A549 (cell line): ENCODE measurements at regions not wholly inside any gene's neighbourhood (a gene's known extent, or its start where the extent isn't known, plus 50 kb on each side); places are given as distances from the start of the nearest gene placed in this dataset.

Source experiments
- ATAC-seq, 2 experiments: fragments of 200-7000 bp in 1 of 2; fragments of >200 bp in 1 of 2; cut with Nextera tagmentation in 1 of 2; cut with Tn5 transposase in 1 of 2; 3 replicates each; pipeline versions ENCODE4 v1.8.0 to v1.9.1; 2018 to 2020; ENCODE audit warnings: mild to moderate bottlenecking in 1 of 2, moderate library complexity in 1 of 2
- CTCF ChIA-PET: fragments of 300-600 bp; sonication (Branson Sonifier 250); formaldehyde crosslinking; extraction: SDS; loops from one replicate; lab custom pipeline; 2021; ENCODE audit warnings: antibody characterized with exemption, inconsistent platforms; lab: Yijun Ruan, JAX
- POLR2A ChIA-PET: fragments of 350-600 bp; formaldehyde crosslinking; extraction: SDS; loops from one replicate; lab custom pipeline; 2021; ENCODE audit warnings: antibody characterized with exemption, inconsistent platforms; lab: Yijun Ruan, JAX
- DNase-seq, 2 experiments: peaks; one replicate each; pipeline versions ENCODE4 v3.0.0 to v3.0.0-alpha.2; 2011 to 2016; ENCODE audit warnings: low read depth in 1 of 2, low spot score in 1 of 2
- FAIRE-seq: peaks from 2 replicates; lab custom pipeline; 2011; peaks lifted over from hg19 to GRCh38; lab: Jason Lieb, UNC
- H3K27ac ChIP-seq, 2 experiments: fragments of >200 bp; sonication (Bioruptor Twin); formaldehyde crosslinking; 3 replicates each; pipeline ENCODE4 v1.5.1; 2016 to 2017
- H3K4me1 ChIP-seq: fragments of >200 bp; sonication (Bioruptor Twin); formaldehyde crosslinking; 3 replicates; pipeline ENCODE4 v1.6.1; 2016
- H3K4me2 ChIP-seq: fragments of >200 bp; sonication (Bioruptor Twin); formaldehyde crosslinking; 3 replicates; pipeline ENCODE4 v1.6.1; 2016
- H3K4me3 ChIP-seq: fragments of >200 bp; sonication (Bioruptor Twin); formaldehyde crosslinking; 3 replicates; pipeline ENCODE4 v1.5.1; 2016
- H3K9me3 ChIP-seq: fragments of >200 bp; sonication (Bioruptor Twin); formaldehyde crosslinking; 3 replicates; pipeline ENCODE4 v1.6.1; 2016
- BHLHE40 ChIP-seq: IDR thresholded peaks from 2 replicates; pipeline ENCODE4 v1.6.1; 2012; ENCODE audit warnings: low read depth, low read length, inconsistent platforms
- CBX2 ChIP-seq: fragments of 200-600 bp; sonication (generic); IDR thresholded peaks from 2 replicates; pipeline ENCODE4 v1.6.1; 2016; ENCODE audit warnings: low read depth, mild to moderate bottlenecking, borderline replicate concordance
- CBX8 ChIP-seq: fragments of 200-600 bp; sonication (generic); IDR thresholded peaks from 2 replicates; pipeline ENCODE4 v1.6.1; 2016
- CEBPB ChIP-seq, 2 experiments: fragments of >200 bp in 1 of 2; sonication (Bioruptor Twin) in 1 of 2; formaldehyde crosslinking in 1 of 2; IDR thresholded peaks; 2 replicates each; pipeline ENCODE4 v1.6.1; 2012 to 2016
- FOSB ChIP-seq: fragments of 250-450 bp; sonication (Bioruptor Pico); IDR thresholded peaks from 2 replicates; pipeline ENCODE4 v1.5.0; 2020; ENCODE audit warnings: mild to moderate bottlenecking, moderate library complexity
- HDAC2 ChIP-seq: fragments of 200-600 bp; sonication (generic); IDR thresholded peaks from 2 replicates; pipeline ENCODE4 v1.6.1; 2016
- HOXB5 ChIP-seq: fragments of 250-450 bp; sonication (Bioruptor Pico); IDR thresholded peaks from 2 replicates; pipeline ENCODE4 v1.5.0; 2020; ENCODE audit warnings: mild to moderate bottlenecking, moderate library complexity
- KDM5A ChIP-seq: fragments of 200-600 bp; sonication (generic); IDR thresholded peaks from 2 replicates; pipeline ENCODE4 v1.6.1; 2016; ENCODE audit warnings: antibody characterized with exemption, mild to moderate bottlenecking
- MAZ ChIP-seq: fragments of 150-350 bp; IDR thresholded peaks from 2 replicates; pipeline ENCODE4 v1.6.1; 2014; ENCODE audit warnings: antibody characterized with exemption, low read depth, low read length, borderline replicate concordance
- NPAS2 ChIP-seq: fragments of 250-450 bp; sonication (Bioruptor Pico); IDR thresholded peaks from 2 replicates; pipeline ENCODE4 v1.8.0; 2022; ENCODE audit warnings: mild to moderate bottlenecking, moderate library complexity, borderline replicate concordance
- NR3C1 ChIP-seq: fragments of >200 bp; sonication (Bioruptor Twin); formaldehyde crosslinking; IDR thresholded peaks from 3 replicates; pipeline ENCODE4 v1.6.1; 2017
- POLR2A ChIP-seq: IDR thresholded peaks from 2 replicates; pipeline ENCODE4 v1.6.1; 2012; ENCODE audit warnings: mild to moderate bottlenecking, low read length
- POLR2AphosphoS2 ChIP-seq: conservative IDR thresholded peaks from 2 replicates; pipeline ENCODE4 v1.6.1; 2012; ENCODE audit warnings: low read length, improper control_type of control experiment, inconsistent platforms
- RAD21 ChIP-seq, 2 experiments: fragments of >200 bp in 1 of 2; sonication (Bioruptor Twin) in 1 of 2; formaldehyde crosslinking in 1 of 2; IDR thresholded peaks in 1 of 2; conservative IDR thresholded peaks in 1 of 2; 2 replicates in 1 of 2; 3 replicates in 1 of 2; pipeline ENCODE4 v1.6.1; 2012 to 2018; ENCODE audit warnings: inconsistent platforms in 1 of 2
- RARB ChIP-seq: fragments of 250-450 bp; sonication (Bioruptor Pico); IDR thresholded peaks from 2 replicates; pipeline ENCODE4 v1.8.0; 2021; ENCODE audit warnings: mild to moderate bottlenecking, moderate library complexity
- RCOR1 ChIP-seq: fragments of 150-350 bp; IDR thresholded peaks from 2 replicates; pipeline ENCODE4 v1.6.1; 2014; ENCODE audit warnings: antibody characterized with exemption, low read length, low read depth
- RFX5 ChIP-seq: fragments of 450-650 bp; IDR thresholded peaks from 2 replicates; pipeline ENCODE4 v1.7.1; 2014; ENCODE audit warnings: antibody characterized with exemption, mild to moderate bottlenecking, moderate library complexity
- TFCP2L1 ChIP-seq: fragments of 250-450 bp; sonication (Bioruptor Pico); IDR thresholded peaks from 2 replicates; pipeline ENCODE4 v1.5.0; 2021; ENCODE audit warnings: mild to moderate bottlenecking
- ZC3H11A ChIP-seq: fragments of 450-650 bp; IDR thresholded peaks from 2 replicates; pipeline ENCODE4 v1.6.1; 2014; ENCODE audit warnings: antibody characterized with exemption, mild to moderate bottlenecking
- ZFP36 ChIP-seq: fragments of 450-650 bp; IDR thresholded peaks from 2 replicates; pipeline ENCODE4 v1.6.1; 2014; ENCODE audit warnings: borderline replicate concordance; ENCODE audit not compliant: partially characterized antibody
- WGBS: methylation state at CpG from one replicate; pipeline ENCODE4 v1.1.6; 2017; ENCODE audit errors: missing lambda C conversion rate; 5-methylcytosine and 5-hydroxymethylcytosine counted together
- TF ChIP-seq, protein P1 (sequence below): IDR thresholded peaks from 2 replicates; pipeline ENCODE4 v1.6.1; 2012; ENCODE audit warnings: low read depth, borderline replicate concordance
- TF ChIP-seq, protein P2 (sequence below): fragments of 150-350 bp; IDR thresholded peaks from 2 replicates; pipeline ENCODE4 v1.6.1; 2014; ENCODE audit warnings: low read depth, mild to moderate bottlenecking, low read length
- TF ChIP-seq, protein P3 (sequence below): IDR thresholded peaks from 2 replicates; pipeline ENCODE4 v1.6.1; 2012

DNA sequence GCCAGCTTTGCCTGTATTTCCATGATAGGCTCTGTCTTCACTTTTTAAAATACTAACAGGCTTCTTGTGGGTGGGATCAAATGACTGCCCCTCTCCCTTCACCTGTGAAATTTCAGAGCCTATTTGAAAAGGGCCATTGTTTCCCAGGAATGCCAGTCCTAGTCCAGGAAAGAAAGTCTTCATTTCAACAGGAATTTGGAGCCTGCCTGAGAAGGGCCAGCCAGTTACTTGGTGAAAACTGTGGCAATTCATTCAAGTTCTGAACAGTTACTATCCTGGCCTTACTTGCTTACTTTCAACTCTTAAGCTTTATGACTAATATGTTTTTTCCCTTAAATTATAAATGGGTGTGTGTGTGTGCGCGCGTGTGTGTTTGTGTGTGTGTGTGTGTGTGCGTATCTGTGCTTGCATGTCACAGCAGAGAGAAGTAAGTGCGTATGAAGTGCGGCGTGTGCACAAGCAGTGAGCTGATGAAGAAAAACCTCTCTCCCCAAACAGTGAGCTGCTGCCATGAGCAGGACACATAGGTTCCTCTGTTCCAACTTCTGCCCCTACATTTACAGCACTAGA is 67.5 kb upstream of the RNPC3 start:
- Histone ChIP-seq H3K4me1 (no peaks in the 10 kb centered on the region), H3K27ac (no peak overlapping the region)
- POLR2A ChIA-PET, result no interaction called here
- ATAC-seq, result no peak
- DNase-seq, result no peak
- no peak for TF ChIP-seq MAZ
- TF ChIP-seq HDAC2, result no peak
- TF ChIP-seq NR3C1, result no peak
- no peak for TF ChIP-seq FOSB (CRISPR knock-in tag)
- TF ChIP-seq RCOR1, result no peak
- TF ChIP-seq ZC3H11A, result no peak
- TF ChIP-seq POLR2A, result no peak
- TF ChIP-seq, protein P1, sequence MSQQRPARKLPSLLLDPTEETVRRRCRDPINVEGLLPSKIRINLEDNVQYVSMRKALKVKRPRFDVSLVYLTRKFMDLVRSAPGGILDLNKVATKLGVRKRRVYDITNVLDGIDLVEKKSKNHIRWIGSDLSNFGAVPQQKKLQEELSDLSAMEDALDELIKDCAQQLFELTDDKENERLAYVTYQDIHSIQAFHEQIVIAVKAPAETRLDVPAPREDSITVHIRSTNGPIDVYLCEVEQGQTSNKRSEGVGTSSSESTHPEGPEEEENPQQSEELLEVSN, result no peak
- no peak for TF ChIP-seq CBX2
- no peak for TF ChIP-seq RFX5
- no peak for TF ChIP-seq RAD21 (conservative IDR thresholded peaks at IDR 0.05 in 1 of 2, IDR thresholded peaks at IDR 0.05 in 1 of 2)
- TF ChIP-seq POLR2AphosphoS2, result no peak
- TF ChIP-seq TFCP2L1 (CRISPR knock-in tag), result no peak
- TF ChIP-seq, all 56 proteins: peak for 0
- H3K9me3 ChIP-seq, result no peaks in the 10 kb centered on the region
- WGBS, result 95% methylated on average over 7 of the region's 7 CpGs
- CTCF ChIA-PET, result interaction anchor here (2.1 kb wide), 1 partner anchor 351 kb away, joined by 5 read pairs; no protein-coding TSS in a partner anchor
- H3K4me2 ChIP-seq, result no peak overlapping the region
- no peak for FAIRE-seq
- no peak overlapping the region for H3K4me3 ChIP-seq

DNA sequence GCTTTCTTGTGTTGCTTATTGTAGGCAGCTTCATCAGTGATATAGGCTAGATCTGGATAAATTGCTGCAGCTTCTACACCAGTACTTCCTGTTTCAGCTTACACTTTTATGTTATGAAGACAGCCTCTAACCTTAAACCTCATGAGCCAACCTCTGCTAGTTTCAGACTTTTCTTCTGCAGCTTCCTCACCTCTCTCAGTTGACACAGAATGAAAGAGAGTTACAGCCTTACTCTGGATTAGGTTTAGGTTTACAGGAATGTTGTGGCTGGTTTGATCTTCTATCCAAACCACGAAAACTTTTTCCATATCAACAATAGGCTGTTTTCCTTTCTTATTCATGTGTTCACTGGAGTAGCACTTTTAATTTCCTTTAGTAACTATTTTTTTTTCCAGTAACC is 76.9 kb upstream of the RNPC3 start:
- Histone ChIP-seq H3K9me3 (no peaks in the 10 kb centered on the region), H3K4me3 (no peak overlapping the region), H3K4me2 (no peak overlapping the region), H3K4me1 (no peaks in the 10 kb centered on the region), H3K27ac (no peak overlapping the region)
- no peak for TF ChIP-seq RARB (CRISPR knock-in tag)
- DNase-seq (no peak), FAIRE-seq (no peak), ATAC-seq (no peak)
- ChIA-PET CTCF (no interaction called here), POLR2A (no interaction called here)
- 38% methylated on average over 1 of the region's 1 CpG for WGBS

DNA sequence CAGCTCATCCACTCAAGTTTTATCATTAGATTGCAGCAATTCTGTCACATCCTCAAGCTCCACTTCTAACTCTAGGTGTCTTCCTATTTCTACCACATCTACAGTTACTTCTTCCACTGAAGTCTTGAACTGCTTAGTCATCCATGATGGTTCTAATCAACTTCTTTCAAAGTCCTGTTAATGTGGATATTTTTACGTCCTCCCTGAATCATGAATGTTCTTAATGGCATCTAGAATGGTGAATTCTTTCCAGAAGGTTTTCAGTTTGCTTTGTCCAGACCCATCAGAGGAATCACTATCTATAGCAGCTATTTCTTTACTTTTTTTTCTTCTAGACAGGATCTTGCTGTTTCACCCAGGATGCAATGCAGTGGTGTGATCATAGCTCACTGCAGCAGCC is 78.0 kb upstream of the RNPC3 start:
- Histone ChIP-seq H3K4me2 (no peak overlapping the region), H3K27ac (no peak overlapping the region), H3K9me3 (no peaks in the 10 kb centered on the region), H3K4me3 (no peak overlapping the region), H3K4me1 (no peaks in the 10 kb centered on the region)
- ATAC-seq, result no peak
- 47% methylated on average over 1 of the region's 1 CpG for WGBS
- no peak for TF ChIP-seq BHLHE40
- no peak for TF ChIP-seq CEBPB (IDR thresholded peaks at IDR 0.05)
- TF ChIP-seq HOXB5, result no peak
- no peak for TF ChIP-seq NPAS2 (CRISPR knock-in tag)
- TF ChIP-seq, protein P2, sequence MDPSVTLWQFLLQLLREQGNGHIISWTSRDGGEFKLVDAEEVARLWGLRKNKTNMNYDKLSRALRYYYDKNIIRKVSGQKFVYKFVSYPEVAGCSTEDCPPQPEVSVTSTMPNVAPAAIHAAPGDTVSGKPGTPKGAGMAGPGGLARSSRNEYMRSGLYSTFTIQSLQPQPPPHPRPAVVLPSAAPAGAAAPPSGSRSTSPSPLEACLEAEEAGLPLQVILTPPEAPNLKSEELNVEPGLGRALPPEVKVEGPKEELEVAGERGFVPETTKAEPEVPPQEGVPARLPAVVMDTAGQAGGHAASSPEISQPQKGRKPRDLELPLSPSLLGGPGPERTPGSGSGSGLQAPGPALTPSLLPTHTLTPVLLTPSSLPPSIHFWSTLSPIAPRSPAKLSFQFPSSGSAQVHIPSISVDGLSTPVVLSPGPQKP, result no peak
- no peak for TF ChIP-seq KDM5A
- TF ChIP-seq, protein P3, sequence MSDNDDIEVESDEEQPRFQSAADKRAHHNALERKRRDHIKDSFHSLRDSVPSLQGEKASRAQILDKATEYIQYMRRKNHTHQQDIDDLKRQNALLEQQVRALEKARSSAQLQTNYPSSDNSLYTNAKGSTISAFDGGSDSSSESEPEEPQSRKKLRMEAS, result no peak
- no peak for TF ChIP-seq ZFP36
- TF ChIP-seq ZC3H11A, result no peak
- no peak for TF ChIP-seq POLR2A
- no peak for TF ChIP-seq CBX8
- POLR2A ChIA-PET, result no interaction called here
- CTCF ChIA-PET, result no interaction called here
- DNase-seq, result no peak
- no peak for FAIRE-seq
